ENCODE measurements at regions not wholly inside any gene's neighbourhood (a gene's known extent, or its start where the extent isn't known, plus 50 kb on each side); places are given as distances from the start of the nearest gene placed in this dataset.

DNA sequence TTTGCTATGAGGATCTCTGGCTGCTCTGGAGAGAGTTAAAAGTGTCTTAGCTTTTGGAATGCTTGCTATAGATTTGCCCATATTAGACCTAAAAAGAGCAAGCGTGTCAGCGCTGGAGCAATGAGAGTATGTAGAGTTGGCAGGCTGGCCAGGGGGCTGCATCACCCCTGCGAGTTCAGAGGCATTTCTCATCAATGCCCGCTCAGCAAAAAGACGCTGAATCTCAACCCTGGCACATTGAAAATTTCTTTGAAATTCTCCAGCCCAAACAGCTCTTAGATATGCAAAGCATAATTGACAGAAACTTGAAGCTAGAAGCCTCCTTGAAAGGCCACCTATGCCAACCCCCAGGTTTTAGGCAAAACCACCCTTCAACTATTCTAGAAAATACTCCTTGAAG lies 135.5 kb upstream of the F3 start:
- Histone ChIP-seq H3K27ac (ENCODE audit: low read depth, low read length) (no peak overlapping the region), H3K4me1 (ENCODE audit: insufficient read depth, low read length) (no peaks in the 10 kb centered on the region), H3K9me3 (ENCODE audit: control insufficient read depth in 1 of 2, low read length in 2 of 2) (no peaks in the 10 kb centered on the region), H3K36me3 (ENCODE audit: insufficient read depth, low read length) (no peaks in the 10 kb centered on the region), H3K4me3 (ENCODE audit: low read length in 2 of 2) (no peak overlapping the region), H3K27me3 (ENCODE audit: insufficient read depth, low read length) (no peaks in the 10 kb centered on the region)
- ChIA-PET CTCF (ENCODE audit: partially characterized antibody) (no interaction called here), POLR2A (ENCODE audit: partially characterized antibody) (no interaction called here)
- H3K27me3 Mint-ChIP-seq = peaks cover 2 to 3% of the 10 kb centered on the region in 2 donors
- DNase-seq = no peak
- H3K36me3 Mint-ChIP-seq = no peaks in the 10 kb centered on the region
- H3K27ac Mint-ChIP-seq = no peak overlapping the region
- H3K4me1 Mint-ChIP-seq = no peaks in the 10 kb centered on the region
- intact Hi-C loops (cut with micrococcal nuclease) = no loop called here
- no peaks in the 10 kb centered on the region for H3K9me3 Mint-ChIP-seq
- H3K4me3 Mint-ChIP-seq = no peak overlapping the region

- Mint-ChIP-seq H3K4me1 (no peaks in the 10 kb centered on the region), H3K27ac (no peak overlapping the region), H3K36me3 (no peaks in the 10 kb centered on the region), H3K27me3 (peaks cover 2 to 3% of the 10 kb centered on the region in 2 donors), H3K4me3 (no peak overlapping the region), H3K9me3 (no peaks in the 10 kb centered on the region)
- ChIA-PET POLR2A (ENCODE audit: partially characterized antibody) (no interaction called here), CTCF (ENCODE audit: partially characterized antibody) (interaction anchor here (0.7 kb wide), 1 partner anchor 15 kb away, joined by 3 read pairs; no protein-coding TSS in a partner anchor)
- Histone ChIP-seq H3K27me3 (ENCODE audit: insufficient read depth, low read length) (no peaks in the 10 kb centered on the region), H3K27ac (ENCODE audit: low read depth, low read length) (no peak overlapping the region), H3K9me3 (ENCODE audit: control insufficient read depth in 1 of 2, low read length in 2 of 2) (no peaks in the 10 kb centered on the region), H3K4me3 (ENCODE audit: low read length in 2 of 2) (no peak overlapping the region), H3K36me3 (ENCODE audit: insufficient read depth, low read length) (no peaks in the 10 kb centered on the region), H3K4me1 (ENCODE audit: insufficient read depth, low read length) (no peaks in the 10 kb centered on the region)
- intact Hi-C loops (cut with micrococcal nuclease) = no loop called here
- no peak for DNase-seq
Observed at GRCh38 chr1:94676686-94677085, 135.1 kb upstream of the F3 start.

- no peaks in the 10 kb centered on the region for H3K4me1 ChIP-seq (ENCODE audit: insufficient read depth, low read length)
- Mint-ChIP-seq H3K36me3 (no peaks in the 10 kb centered on the region), H3K4me3 (no peak overlapping the region), H3K4me1 (no peaks in the 10 kb centered on the region), H3K9me3 (no peaks in the 10 kb centered on the region), H3K27ac (no peak overlapping the region), H3K27me3 (peaks cover 3 to 6% of the 10 kb centered on the region in 2 donors)
- H3K27me3 ChIP-seq (ENCODE audit: insufficient read depth, low read length) = no peaks in the 10 kb centered on the region
- H3K4me3 ChIP-seq (ENCODE audit: low read length in 2 of 2) = no peak overlapping the region
- intact Hi-C loops (cut with micrococcal nuclease) = no loop called here
- no peak for DNase-seq
- H3K36me3 ChIP-seq (ENCODE audit: insufficient read depth, low read length) = no peaks in the 10 kb centered on the region
- H3K9me3 ChIP-seq (ENCODE audit: control insufficient read depth in 1 of 2, low read length in 2 of 2) = no peaks in the 10 kb centered on the region
- ChIA-PET CTCF (ENCODE audit: partially characterized antibody) (no interaction called here), POLR2A (ENCODE audit: partially characterized antibody) (no interaction called here)
- H3K27ac ChIP-seq (ENCODE audit: low read depth, low read length) = no peak overlapping the region
Observed at GRCh38 chr1:94675373-94675772, 133.8 kb upstream of the F3 start.

DNA sequence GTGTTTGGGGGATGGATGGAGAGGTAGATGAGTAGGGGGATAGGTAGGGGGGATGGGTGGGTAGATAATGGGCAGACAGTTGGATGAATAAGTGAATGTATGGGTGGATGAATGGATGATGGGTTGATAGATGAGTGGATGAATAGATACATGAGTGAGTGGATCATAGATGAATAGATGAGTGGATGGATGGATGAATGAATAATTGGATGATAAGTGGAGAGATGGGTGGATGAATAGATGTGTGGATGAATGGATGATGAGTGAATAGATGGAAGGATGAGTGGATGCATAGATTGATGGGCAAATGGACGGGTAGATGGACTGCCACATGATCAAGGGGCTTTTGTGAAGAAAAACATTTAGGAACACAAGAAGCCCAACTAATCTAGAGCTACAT lies 133.3 kb upstream of the F3 start:
- no peak overlapping the region for H3K4me3 Mint-ChIP-seq
- ChIA-PET CTCF (ENCODE audit: partially characterized antibody) (no interaction called here), POLR2A (ENCODE audit: partially characterized antibody) (no interaction called here)
- Histone ChIP-seq H3K4me3 (ENCODE audit: low read length in 2 of 2) (no peak overlapping the region), H3K27ac (ENCODE audit: low read depth, low read length) (no peak overlapping the region), H3K36me3 (ENCODE audit: insufficient read depth, low read length) (no peaks in the 10 kb centered on the region), H3K27me3 (ENCODE audit: insufficient read depth, low read length) (no peaks in the 10 kb centered on the region), H3K9me3 (ENCODE audit: control insufficient read depth in 1 of 2, low read length in 2 of 2) (no peaks in the 10 kb centered on the region), H3K4me1 (ENCODE audit: insufficient read depth, low read length) (no peaks in the 10 kb centered on the region)
- H3K9me3 Mint-ChIP-seq = no peaks in the 10 kb centered on the region
- H3K4me1 Mint-ChIP-seq = no peaks in the 10 kb centered on the region
- intact Hi-C loops (cut with micrococcal nuclease) = no loop called here
- DNase-seq = no peak
- no peaks in the 10 kb centered on the region for H3K36me3 Mint-ChIP-seq
- peaks cover 3 to 6% of the 10 kb centered on the region in 2 donors for H3K27me3 Mint-ChIP-seq
- no peak overlapping the region for H3K27ac Mint-ChIP-seq

- Mint-ChIP-seq H3K4me1 (no peaks in the 10 kb centered on the region), H3K9me3 (no peaks in the 10 kb centered on the region), H3K4me3 (no peak overlapping the region), H3K27ac (no peak overlapping the region), H3K36me3 (no peaks in the 10 kb centered on the region), H3K27me3 (peaks cover 2 to 6% of the 10 kb centered on the region in 2 donors)
- no peak for DNase-seq
- intact Hi-C loops (cut with micrococcal nuclease) = no loop called here
- no peak overlapping the region for H3K27ac ChIP-seq (ENCODE audit: low read depth, low read length)
- no peaks in the 10 kb centered on the region for H3K27me3 ChIP-seq (ENCODE audit: insufficient read depth, low read length)
- no peaks in the 10 kb centered on the region for H3K4me1 ChIP-seq (ENCODE audit: insufficient read depth, low read length)
- H3K36me3 ChIP-seq (ENCODE audit: insufficient read depth, low read length) = no peaks in the 10 kb centered on the region
- H3K9me3 ChIP-seq (ENCODE audit: control insufficient read depth in 1 of 2, low read length in 2 of 2) = no peaks in the 10 kb centered on the region
- ChIA-PET POLR2A (ENCODE audit: partially characterized antibody) (no interaction called here), CTCF (ENCODE audit: partially characterized antibody) (no interaction called here)
- no peak overlapping the region for H3K4me3 ChIP-seq (ENCODE audit: low read length in 2 of 2)
Observed at GRCh38 chr1:94672934-94673333, 131.4 kb upstream of the F3 start.

- Mint-ChIP-seq H3K27me3 (peaks cover 5 to 8% of the 10 kb centered on the region in 2 donors), H3K4me3 (no peak overlapping the region), H3K4me1 (no peaks in the 10 kb centered on the region), H3K9me3 (no peaks in the 10 kb centered on the region), H3K27ac (no peak overlapping the region), H3K36me3 (no peaks in the 10 kb centered on the region)
- no peak for DNase-seq
- ChIA-PET CTCF (ENCODE audit: partially characterized antibody) (no interaction called here), POLR2A (ENCODE audit: partially characterized antibody) (no interaction called here)
- Histone ChIP-seq H3K4me3 (ENCODE audit: low read length in 2 of 2) (no peak overlapping the region), H3K4me1 (ENCODE audit: insufficient read depth, low read length) (no peaks in the 10 kb centered on the region), H3K9me3 (ENCODE audit: control insufficient read depth in 1 of 2, low read length in 2 of 2) (no peaks in the 10 kb centered on the region), H3K27me3 (ENCODE audit: insufficient read depth, low read length) (no peaks in the 10 kb centered on the region), H3K27ac (ENCODE audit: low read depth, low read length) (no peak overlapping the region), H3K36me3 (ENCODE audit: insufficient read depth, low read length) (no peaks in the 10 kb centered on the region)
- intact Hi-C loops (cut with micrococcal nuclease) = no loop called here
Observed at GRCh38 chr1:94672001-94672400, 130.4 kb upstream of the F3 start.

GRCh38 chr1:94670273-94670672 lies 128.7 kb upstream of the F3 start:
- H3K36me3 ChIP-seq (ENCODE audit: insufficient read depth, low read length) = no peaks in the 10 kb centered on the region
- H3K27me3 Mint-ChIP-seq = peaks cover 5 to 6% of the 10 kb centered on the region in 2 donors
- H3K4me1 Mint-ChIP-seq = no peaks in the 10 kb centered on the region
- no peak overlapping the region for H3K27ac ChIP-seq (ENCODE audit: low read depth, low read length)
- H3K4me3 Mint-ChIP-seq = no peak overlapping the region
- intact Hi-C loops (cut with micrococcal nuclease) = no loop called here
- CTCF ChIA-PET (ENCODE audit: partially characterized antibody) = no interaction called here
- no peaks in the 10 kb centered on the region for H3K9me3 ChIP-seq (ENCODE audit: control insufficient read depth in 1 of 2, low read length in 2 of 2)
- POLR2A ChIA-PET (ENCODE audit: partially characterized antibody) = no interaction called here
- no peaks in the 10 kb centered on the region for H3K4me1 ChIP-seq (ENCODE audit: insufficient read depth, low read length)
- H3K9me3 Mint-ChIP-seq = no peaks in the 10 kb centered on the region
- no peak overlapping the region for H3K4me3 ChIP-seq (ENCODE audit: low read length in 2 of 2)
- H3K27me3 ChIP-seq (ENCODE audit: insufficient read depth, low read length) = no peaks in the 10 kb centered on the region
- DNase-seq = no peak
- no peaks in the 10 kb centered on the region for H3K36me3 Mint-ChIP-seq
- H3K27ac Mint-ChIP-seq = no peak overlapping the region

DNA sequence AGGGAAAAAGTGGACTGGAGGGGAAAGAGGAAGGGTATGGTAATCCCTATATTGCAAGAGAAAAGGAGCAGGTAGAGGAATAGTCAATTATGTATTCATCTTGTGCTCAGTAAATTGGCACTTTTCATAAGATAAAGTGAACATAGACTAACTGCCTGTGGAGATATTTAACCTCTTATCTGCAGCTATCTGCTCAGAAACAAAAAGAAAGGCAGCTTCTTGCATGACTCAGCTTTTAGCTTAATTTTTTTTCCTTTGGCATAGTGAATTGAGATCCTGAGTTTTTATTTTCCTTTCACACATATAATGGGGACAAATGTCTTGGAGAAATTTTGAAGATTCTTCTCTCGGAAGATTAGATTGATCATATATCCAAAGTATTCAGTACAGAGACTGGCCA lies 127.6 kb upstream of the F3 start:
- Mint-ChIP-seq H3K4me1 (no peaks in the 10 kb centered on the region), H3K27ac (no peak overlapping the region), H3K4me3 (no peak overlapping the region), H3K9me3 (no peaks in the 10 kb centered on the region), H3K36me3 (no peaks in the 10 kb centered on the region), H3K27me3 (peaks cover 5 to 6% of the 10 kb centered on the region in 2 donors)
- DNase-seq = no peak
- intact Hi-C loops (cut with micrococcal nuclease) = no loop called here
- ChIA-PET CTCF (ENCODE audit: partially characterized antibody) (no interaction called here), POLR2A (ENCODE audit: partially characterized antibody) (no interaction called here)
- no peaks in the 10 kb centered on the region for H3K27me3 ChIP-seq (ENCODE audit: insufficient read depth, low read length)
- H3K9me3 ChIP-seq (ENCODE audit: control insufficient read depth in 1 of 2, low read length in 2 of 2) = no peaks in the 10 kb centered on the region
- no peaks in the 10 kb centered on the region for H3K4me1 ChIP-seq (ENCODE audit: insufficient read depth, low read length)
- no peak overlapping the region for H3K4me3 ChIP-seq (ENCODE audit: low read length in 2 of 2)
- no peak overlapping the region for H3K27ac ChIP-seq (ENCODE audit: low read depth, low read length)
- H3K36me3 ChIP-seq (ENCODE audit: insufficient read depth, low read length) = no peaks in the 10 kb centered on the region

All from CD4-positive, alpha-beta memory T cell (primary cell).